IgD-negative memory B cell (primary cell): ENCODE measurements at regions not wholly inside any gene's neighbourhood (a gene's known extent, or its start where the extent isn't known, plus 50 kb on each side); places are given as distances from the start of the nearest gene placed in this dataset.

Experiments
- H3K27ac Mint-ChIP-seq, 3 donors: one replicate each; pipeline ENCODE4 v1.8.0; 2020 to 2022; ENCODE audit warnings: mild to moderate bottlenecking in 3 of 3, mixed read lengths in 3 of 3, moderate library complexity in 1 of 3
- H3K27me3 Mint-ChIP-seq: one replicate; pipeline ENCODE4 v1.8.0; 2021; ENCODE audit warnings: mixed read lengths
- H3K36me3 Mint-ChIP-seq: one replicate; pipeline ENCODE4 v1.8.0; 2020; ENCODE audit warnings: mild to moderate bottlenecking, mixed read lengths
- H3K4me1 Mint-ChIP-seq, 3 donors: one replicate each; pipeline ENCODE4 v1.8.0; 2020 to 2022; ENCODE audit warnings: mixed read lengths in 3 of 3, mild to moderate bottlenecking in 1 of 3
- H3K4me3 Mint-ChIP-seq, 4 donors: one replicate each; pipeline ENCODE4 v1.8.0; 2020 to 2022; ENCODE audit warnings: mild to moderate bottlenecking in 4 of 4, mixed read lengths in 4 of 4, moderate library complexity in 3 of 4
- H3K9me3 Mint-ChIP-seq, 3 donors: one replicate each; pipeline ENCODE4 v1.8.0; 2020 to 2021; ENCODE audit warnings: mixed read lengths in 3 of 3, mild to moderate bottlenecking in 1 of 3

DNA sequence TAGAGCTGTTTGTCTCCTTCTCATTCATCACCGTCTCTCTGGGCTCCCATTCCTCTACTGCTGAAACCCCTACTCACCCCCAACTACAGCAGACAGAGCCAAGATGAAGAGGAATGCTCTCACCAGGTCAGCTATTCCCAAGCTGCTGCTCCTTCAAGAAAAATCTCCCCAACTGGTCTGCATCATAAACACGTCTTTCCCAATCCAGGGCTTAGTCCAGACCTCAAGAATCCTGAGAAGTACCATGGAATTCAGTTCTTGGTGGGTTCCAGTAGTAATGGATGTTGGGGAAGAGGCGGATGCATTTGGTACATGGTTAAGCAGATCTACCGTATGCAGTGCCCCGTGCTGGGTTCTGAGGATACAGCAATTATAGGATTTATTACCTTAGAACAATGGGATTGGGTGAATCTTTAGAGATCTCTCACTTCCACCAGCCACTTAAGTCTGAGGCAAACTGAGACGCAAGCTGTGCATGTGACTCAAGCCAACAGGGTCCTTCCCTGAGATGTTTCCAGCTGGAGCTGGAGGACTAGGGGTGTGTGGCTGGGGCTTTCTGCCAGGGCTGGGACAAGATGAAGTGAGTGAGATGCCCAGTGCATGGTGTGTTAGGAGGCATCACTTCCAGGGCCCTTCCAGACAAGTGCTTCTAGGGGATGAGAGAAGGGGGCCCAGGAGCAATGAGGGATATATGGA lies 232.7 kb upstream of the CDH5 start:
- Mint-ChIP-seq H3K9me3 (no peaks in the 10 kb centered on the region), H3K4me3 (no peak overlapping the region), H3K4me1 (no peaks in the 10 kb centered on the region), H3K27me3 (peaks cover 3% of the 10 kb centered on the region), H3K36me3 (peaks cover 5% of the 10 kb centered on the region), H3K27ac (no peak overlapping the region)

DNA sequence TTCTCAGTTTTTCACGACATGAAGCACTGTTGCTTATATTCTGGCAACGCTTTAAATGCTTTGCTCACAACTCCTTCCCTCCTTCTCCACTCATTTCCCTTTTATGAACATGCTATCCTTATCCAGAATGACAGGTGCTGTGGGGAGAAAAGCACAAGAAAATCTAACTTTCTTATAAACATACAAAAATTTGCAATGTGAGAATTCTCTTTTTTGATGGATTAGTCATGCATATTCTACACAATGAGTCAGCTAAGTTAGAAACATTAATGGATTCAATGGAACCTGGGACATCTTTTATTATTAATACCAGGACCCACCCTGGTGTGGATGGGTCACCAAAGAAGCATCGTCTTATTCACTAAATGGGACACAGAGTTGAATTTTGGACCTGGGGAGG lies 234.6 kb upstream of the CDH5 start:
- no peaks in the 10 kb centered on the region for H3K9me3 Mint-ChIP-seq
- peaks cover 5% of the 10 kb centered on the region for H3K36me3 Mint-ChIP-seq
- no peaks in the 10 kb centered on the region for H3K4me1 Mint-ChIP-seq
- peaks cover 13% of the 10 kb centered on the region for H3K27me3 Mint-ChIP-seq
- H3K27ac Mint-ChIP-seq: no peak overlapping the region
- H3K4me3 Mint-ChIP-seq: no peak overlapping the region

DNA sequence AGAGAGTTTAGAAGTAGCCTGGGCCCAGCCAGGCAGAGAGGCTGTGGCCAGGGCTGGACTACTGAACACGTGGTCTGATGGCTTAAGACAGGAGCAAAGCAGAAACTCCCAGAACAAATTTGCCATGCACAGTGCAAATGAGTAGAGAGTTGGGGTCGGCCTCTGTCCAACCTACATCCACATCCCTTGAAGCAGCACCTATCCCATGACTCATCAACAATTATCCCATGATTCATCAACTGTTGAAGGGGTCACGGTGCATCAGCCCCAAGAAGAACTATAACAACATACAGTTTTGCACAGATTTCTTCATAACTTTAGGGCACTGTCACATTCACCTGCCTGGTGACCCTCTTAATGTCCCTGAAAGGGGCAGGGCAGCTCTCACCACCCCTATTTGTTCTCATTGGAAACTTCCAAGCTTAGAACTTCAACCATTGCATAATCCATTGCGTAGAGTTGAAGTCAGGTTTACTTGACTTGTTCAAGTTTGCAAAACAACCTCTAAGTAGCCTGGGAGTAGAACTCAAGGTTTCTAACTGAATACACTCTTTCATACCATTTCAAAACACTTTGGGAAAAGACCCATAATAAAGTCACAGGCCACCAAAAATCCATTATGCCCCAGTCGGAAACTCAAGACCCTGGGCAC lies 235.2 kb upstream of the CDH5 start:
- Mint-ChIP-seq H3K27ac (no peak overlapping the region), H3K9me3 (no peaks in the 10 kb centered on the region), H3K27me3 (peaks cover 15% of the 10 kb centered on the region), H3K4me1 (no peaks in the 10 kb centered on the region), H3K36me3 (peaks cover 5% of the 10 kb centered on the region), H3K4me3 (no peak overlapping the region)

DNA sequence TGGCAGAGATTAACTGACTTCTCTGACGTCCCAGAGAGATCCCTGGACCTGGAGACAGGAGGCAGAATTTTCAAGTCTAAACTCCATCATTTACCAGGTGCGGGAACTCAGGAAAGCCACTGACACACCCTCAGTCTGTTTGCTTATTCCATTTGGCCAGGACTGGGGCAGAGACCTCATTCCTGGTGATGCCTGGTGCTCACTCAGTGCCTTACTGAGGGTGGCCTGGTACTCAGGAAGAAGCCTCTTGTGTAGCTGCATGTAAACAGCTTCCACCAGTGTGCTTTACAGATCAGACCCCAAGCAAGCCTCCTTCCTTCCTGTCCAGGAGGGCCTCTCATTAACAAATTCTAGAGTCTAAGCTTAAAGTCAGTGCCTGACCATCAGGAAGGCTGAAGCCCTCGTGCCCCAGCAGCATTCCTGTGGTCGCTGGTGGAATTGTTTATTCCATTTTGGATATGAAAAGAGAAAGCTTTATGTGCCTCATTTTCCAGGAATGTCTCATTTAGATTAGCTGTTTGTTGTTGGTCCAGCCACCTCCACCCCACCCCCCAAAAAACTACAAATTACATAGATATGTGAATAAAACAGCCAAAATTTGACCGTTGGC lies 236.1 kb upstream of the CDH5 start:
- no peaks in the 10 kb centered on the region for H3K9me3 Mint-ChIP-seq
- peaks cover 17% of the 10 kb centered on the region for H3K27me3 Mint-ChIP-seq
- no peak overlapping the region for H3K4me3 Mint-ChIP-seq

DNA sequence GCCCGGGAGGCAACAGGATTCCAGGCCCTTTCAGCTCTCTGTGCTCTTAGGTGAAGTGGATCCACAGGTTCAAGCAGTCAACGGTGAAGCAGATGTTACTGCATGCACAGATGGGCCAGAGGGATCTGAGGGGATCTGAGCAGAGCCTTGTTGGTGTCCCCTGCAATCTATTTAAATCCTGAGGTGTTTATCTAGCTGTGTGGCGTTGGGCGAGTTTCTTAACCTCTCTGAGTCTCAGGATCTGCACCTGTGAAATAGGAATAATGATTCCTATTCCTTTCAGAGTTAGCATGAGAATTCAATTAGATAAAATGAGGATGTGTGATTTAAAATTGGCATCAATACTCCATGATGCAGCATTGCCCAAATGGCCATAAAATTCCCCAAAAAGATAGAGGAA lies 237.3 kb upstream of the CDH5 start:
- Mint-ChIP-seq H3K27me3 (peaks cover 19% of the 10 kb centered on the region), H3K4me3 (no peak overlapping the region)

More for the DNA sequence above, 236.1 kb upstream of the CDH5 start:
- H3K36me3 Mint-ChIP-seq: peaks cover 5% of the 10 kb centered on the region
- no peaks in the 10 kb centered on the region for H3K4me1 Mint-ChIP-seq
- no peak overlapping the region for H3K27ac Mint-ChIP-seq

DNA sequence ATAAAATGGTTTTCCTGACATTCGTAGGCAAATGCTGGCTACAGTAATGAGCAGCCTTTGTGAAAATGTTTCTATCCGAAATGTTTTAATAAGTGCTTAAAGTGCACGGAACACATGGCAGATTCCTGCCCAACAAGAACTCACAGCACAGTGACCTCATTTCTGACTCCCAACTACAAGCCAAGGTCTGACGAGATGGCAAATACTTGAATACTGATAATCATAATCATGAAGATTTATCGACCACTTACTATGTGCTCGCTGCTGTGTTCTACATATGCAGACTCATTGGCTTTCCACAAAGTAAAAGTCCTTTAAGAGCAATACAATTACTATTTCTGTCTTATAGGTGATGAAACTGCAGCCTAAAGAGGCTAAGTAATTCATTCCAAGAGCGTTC lies 238.1 kb upstream of the CDH5 start:
- Mint-ChIP-seq H3K4me3 (no peak overlapping the region), H3K4me1 (no peaks in the 10 kb centered on the region), H3K9me3 (no peaks in the 10 kb centered on the region), H3K27me3 (peaks cover 19% of the 10 kb centered on the region), H3K27ac (no peak overlapping the region), H3K36me3 (peaks cover 2% of the 10 kb centered on the region)

More for the DNA sequence above, 237.3 kb upstream of the CDH5 start:
- H3K4me1 Mint-ChIP-seq: no peaks in the 10 kb centered on the region
- H3K36me3 Mint-ChIP-seq: peaks cover 5% of the 10 kb centered on the region
- no peaks in the 10 kb centered on the region for H3K9me3 Mint-ChIP-seq
- H3K27ac Mint-ChIP-seq: no peak overlapping the region

DNA sequence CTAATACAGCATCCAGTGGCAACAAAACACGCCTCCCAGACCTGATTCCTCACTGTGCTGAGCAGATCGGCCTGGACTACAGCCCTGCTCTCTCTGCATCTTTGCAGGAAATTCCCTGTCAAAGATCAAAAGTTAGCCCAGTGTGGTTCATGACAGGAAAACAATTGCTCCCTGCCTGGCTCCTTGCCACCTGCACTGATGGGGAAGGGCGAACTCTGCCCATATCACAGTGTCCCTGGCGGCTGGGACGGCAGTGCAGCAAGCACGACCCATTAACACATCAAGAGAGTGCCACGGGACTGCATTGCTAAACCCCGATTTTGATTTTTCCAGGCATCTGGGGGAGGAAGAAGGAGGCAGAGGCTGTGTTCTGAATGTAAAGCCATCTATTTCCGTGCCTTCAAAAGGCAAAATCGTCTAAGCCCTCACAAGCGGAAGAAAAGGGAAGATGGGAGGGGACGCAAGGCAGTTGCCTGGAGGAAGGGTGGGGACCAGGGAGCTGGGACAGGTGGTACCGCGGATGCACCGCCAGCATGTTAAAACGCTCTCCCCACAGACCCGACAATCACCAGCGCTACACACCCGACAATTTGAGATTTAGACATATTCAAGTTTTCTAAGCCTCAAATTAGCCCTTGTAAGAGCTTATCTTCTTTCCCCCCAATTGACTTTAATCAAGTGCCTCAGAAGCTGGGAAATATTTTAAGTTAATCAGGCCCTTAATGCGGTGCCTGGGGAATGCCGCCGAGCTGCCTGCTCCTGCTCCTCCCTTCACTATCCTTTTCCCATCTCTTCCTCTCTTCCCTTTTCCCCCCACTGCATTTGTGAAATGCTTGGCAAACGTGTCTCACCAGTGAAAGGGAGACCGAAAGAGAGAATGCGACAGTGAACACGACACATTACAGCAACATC lies 238.8 kb upstream of the CDH5 start:
- H3K9me3 Mint-ChIP-seq: peaks cover 0 to 3% (median 0%) of the 10 kb centered on the region in 3 donors
- H3K36me3 Mint-ChIP-seq: no peaks in the 10 kb centered on the region
- H3K27ac Mint-ChIP-seq: no peak overlapping the region
- H3K4me1 Mint-ChIP-seq: no peaks in the 10 kb centered on the region
- H3K4me3 Mint-ChIP-seq: no peak overlapping the region
- peaks cover 19% of the 10 kb centered on the region for H3K27me3 Mint-ChIP-seq

DNA sequence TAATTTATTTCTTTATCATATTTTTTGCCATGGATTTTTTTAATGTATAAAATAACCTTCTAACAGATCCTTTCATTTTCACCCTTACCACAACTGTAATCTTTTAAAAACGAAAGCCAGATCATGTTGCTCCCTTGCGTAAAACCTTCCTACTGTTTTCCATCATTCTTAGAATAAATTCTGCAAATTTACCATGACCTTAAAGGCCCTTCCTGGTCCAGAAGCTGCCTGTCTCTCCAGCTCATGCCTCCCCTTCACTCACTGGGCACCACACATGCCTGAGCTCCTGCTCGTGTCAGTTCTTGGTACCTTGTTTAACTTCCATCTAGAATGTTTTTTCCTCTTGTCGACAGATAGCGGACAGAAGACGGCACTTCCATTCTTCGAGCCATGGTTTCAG lies 245.0 kb upstream of the CDH5 start:
- Mint-ChIP-seq H3K36me3 (no peaks in the 10 kb centered on the region), H3K4me1 (no peaks in the 10 kb centered on the region), H3K27ac (no peak overlapping the region), H3K27me3 (peaks cover 5% of the 10 kb centered on the region), H3K9me3 (peaks cover 0 to 5% (median 0%) of the 10 kb centered on the region in 3 donors), H3K4me3 (no peak overlapping the region)

DNA sequence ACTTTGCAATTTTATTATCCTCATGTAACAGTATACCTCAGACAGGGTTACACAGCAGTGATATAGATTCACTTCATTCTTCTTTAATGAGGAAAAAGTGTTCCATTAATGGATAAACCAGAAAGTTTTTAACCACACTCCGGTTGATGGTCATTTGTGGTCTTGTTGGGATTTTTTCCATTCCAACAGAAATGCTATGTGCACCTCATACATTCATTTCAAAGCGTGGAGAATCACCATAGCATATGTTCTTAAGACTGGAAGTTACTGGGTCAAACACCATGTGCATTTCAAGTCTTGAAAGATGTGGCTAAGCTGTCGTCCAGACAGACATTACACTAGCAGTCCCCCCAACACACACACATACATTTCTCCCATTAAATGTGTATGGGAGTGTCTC lies 245.8 kb upstream of the CDH5 start:
- H3K27me3 Mint-ChIP-seq: peaks cover 4% of the 10 kb centered on the region
- H3K4me3 Mint-ChIP-seq: no peak overlapping the region
- peaks cover 0 to 5% (median 0%) of the 10 kb centered on the region in 3 donors for H3K9me3 Mint-ChIP-seq
- H3K27ac Mint-ChIP-seq: no peak overlapping the region
- H3K36me3 Mint-ChIP-seq: no peaks in the 10 kb centered on the region
- no peaks in the 10 kb centered on the region for H3K4me1 Mint-ChIP-seq

DNA sequence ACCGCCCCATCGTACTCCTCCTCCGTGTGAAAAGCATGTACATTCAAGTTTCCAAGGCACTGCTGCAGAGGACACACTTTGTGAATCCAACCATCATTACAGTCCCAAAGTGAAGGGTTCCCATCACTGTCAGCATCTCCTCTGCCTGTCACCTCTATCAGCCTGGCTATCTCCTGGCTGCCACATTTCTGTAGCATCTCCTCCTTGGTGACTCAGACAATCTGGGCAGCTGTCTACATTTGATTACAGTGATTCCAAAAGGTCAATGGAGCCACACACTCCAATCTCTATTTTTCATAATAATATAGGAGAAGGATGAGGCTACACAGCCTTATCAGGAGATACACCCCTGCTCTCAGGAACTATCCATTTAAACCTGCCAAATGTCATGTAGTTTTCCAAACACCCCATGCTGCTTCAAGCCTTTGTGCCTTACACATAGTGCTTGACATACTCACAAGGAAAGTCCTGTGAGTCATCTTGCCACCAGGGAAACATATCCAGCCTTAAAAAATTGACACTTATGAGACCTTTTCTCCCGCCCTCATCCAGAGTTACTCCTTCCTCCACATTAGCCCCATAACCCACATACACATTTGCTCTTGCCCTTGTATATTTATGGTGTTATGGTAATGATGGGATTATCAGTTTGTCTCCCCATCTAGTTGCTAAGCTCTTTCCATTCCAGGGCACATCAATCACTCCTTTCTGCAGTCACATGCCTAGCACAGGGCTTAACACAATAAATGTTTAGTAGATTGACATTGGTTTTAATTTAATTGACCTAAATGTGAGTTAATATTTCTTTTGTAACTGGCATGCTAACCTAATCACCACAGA lies 250.1 kb upstream of the CDH5 start:
- no peaks in the 10 kb centered on the region for H3K4me1 Mint-ChIP-seq
- no peak overlapping the region for H3K27ac Mint-ChIP-seq
- no peak overlapping the region for H3K4me3 Mint-ChIP-seq
- H3K9me3 Mint-ChIP-seq: peaks cover 0 to 5% (median 2%) of the 10 kb centered on the region in 3 donors
- peaks cover 2% of the 10 kb centered on the region for H3K27me3 Mint-ChIP-seq
- H3K36me3 Mint-ChIP-seq: no peaks in the 10 kb centered on the region

DNA sequence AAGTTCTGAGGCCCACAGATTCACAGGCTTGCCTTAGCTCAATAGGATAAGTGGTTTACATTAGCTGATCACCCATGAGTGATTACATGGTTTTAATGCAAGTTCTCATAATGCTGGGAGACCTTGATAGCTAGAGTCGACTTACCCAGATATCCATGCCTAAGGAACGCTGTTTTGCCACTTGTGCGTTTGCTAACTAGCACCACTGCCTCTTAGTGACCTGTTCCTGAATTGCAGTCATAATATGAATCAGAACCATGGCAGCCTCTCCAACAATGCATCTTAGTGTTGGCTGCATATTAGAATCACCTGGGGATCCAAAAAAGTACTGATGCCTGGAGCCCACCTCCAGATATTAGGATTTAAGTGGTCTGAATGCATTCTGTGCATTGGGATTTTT lies 251.1 kb upstream of the CDH5 start:
- no peak overlapping the region for H3K4me3 Mint-ChIP-seq
- no peak overlapping the region for H3K27ac Mint-ChIP-seq
- no peaks in the 10 kb centered on the region for H3K4me1 Mint-ChIP-seq
- H3K36me3 Mint-ChIP-seq: no peaks in the 10 kb centered on the region
- H3K27me3 Mint-ChIP-seq: peaks cover 2% of the 10 kb centered on the region
- peaks cover 0 to 5% (median 2%) of the 10 kb centered on the region in 3 donors for H3K9me3 Mint-ChIP-seq

DNA sequence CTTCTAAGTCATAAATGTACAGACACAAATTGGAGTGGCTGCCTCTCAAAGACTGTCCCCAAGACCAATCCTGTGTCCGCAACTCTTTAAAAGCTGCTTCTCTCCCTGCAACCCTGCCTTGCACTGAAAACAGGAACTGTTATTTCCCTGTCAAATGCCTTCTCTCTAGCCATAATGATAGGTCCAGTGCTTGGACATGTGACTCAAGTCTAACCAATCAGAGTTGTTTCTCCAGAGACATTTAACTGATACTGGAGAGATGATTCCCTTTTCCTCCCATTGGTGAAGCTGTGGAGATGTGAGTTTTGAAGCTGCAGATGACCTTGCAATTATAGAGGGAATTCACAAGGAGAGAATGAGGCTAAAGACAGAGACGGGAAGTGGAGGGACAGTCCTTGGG lies 253.3 kb upstream of the CDH5 start:
- Mint-ChIP-seq H3K27ac (no peak overlapping the region), H3K36me3 (no peaks in the 10 kb centered on the region), H3K4me3 (no peak overlapping the region), H3K27me3 (peaks cover 2% of the 10 kb centered on the region), H3K4me1 (no peaks in the 10 kb centered on the region), H3K9me3 (peaks cover 0 to 5% (median 4%) of the 10 kb centered on the region in 3 donors)

DNA sequence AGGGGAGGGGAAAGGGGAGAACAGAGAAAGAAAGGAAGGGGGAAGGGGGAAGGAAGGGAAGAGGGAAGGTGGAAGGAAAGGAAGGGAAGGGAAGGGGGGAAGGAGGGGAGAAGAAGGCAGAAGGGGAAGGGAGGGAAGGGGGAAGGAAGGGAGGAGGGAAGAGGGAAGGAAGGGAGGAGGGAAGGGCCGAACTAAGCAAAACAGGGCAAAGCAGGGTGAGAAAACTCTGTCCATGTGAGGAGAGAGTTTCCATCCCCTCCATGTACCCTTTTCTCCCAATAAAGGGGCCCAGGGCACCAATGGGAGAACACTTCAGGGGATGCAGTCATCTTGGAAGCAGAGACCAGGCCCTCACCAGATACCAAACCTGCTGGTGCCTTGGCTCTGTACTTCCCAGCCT lies 256.8 kb upstream of the CDH5 start:
- Mint-ChIP-seq H3K36me3 (no peaks in the 10 kb centered on the region), H3K4me3 (no peak overlapping the region), H3K9me3 (peaks cover 0 to 4% (median 2%) of the 10 kb centered on the region in 3 donors), H3K4me1 (peaks cover 0 to 1% (median 0%) of the 10 kb centered on the region in 3 donors), H3K27me3 (no peaks in the 10 kb centered on the region), H3K27ac (no peak overlapping the region)

DNA sequence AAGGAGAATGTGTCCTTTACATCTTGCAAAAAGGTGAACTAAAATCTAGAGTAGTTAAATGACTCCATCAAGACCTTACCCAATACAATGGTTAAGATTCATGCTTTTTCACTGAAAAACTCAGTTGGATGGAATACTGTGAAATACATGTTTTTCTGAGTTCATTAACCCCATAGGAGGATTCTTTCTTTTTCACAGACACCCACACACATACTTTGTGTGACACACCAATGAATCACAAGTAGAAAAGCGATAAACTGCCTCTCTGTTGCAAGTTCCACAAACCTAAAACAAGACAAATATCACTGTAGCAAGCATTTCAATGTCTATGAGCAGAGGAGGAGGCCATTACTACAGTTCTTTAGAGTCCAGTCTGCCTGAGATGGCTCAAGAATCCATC lies 258.8 kb upstream of the CDH5 start:
- Mint-ChIP-seq H3K27ac (no peak overlapping the region), H3K4me3 (no peak overlapping the region), H3K36me3 (no peaks in the 10 kb centered on the region), H3K9me3 (peaks cover 0 to 3% (median 2%) of the 10 kb centered on the region in 3 donors), H3K27me3 (no peaks in the 10 kb centered on the region), H3K4me1 (peaks cover 0 to 3% (median 0%) of the 10 kb centered on the region in 3 donors)
